Epithelial cell of esophagus (primary cell): ENCODE measurements at regions not wholly inside any gene's neighbourhood (a gene's known extent, or its start where the extent isn't known, plus 50 kb on each side); places are given as distances from the start of the nearest gene placed in this dataset.

ENCODE experiments used
- DNase-seq: peaks from one replicate; pipeline ENCODE4 v3.0.0; 2010; ENCODE audit warnings: low read depth
- H3K4me3 ChIP-seq: 2 replicates; pipeline ENCODE4 v1.5.1; 2011; ENCODE audit warnings: mild to moderate bottlenecking, low read length, control low read depth
- TF ChIP-seq, protein P1 (sequence below): IDR thresholded peaks from 2 replicates; pipeline ENCODE4 v1.5.1; 2011; ENCODE audit warnings: low read depth, mild to moderate bottlenecking, low read length, control low read depth, inconsistent platforms; ENCODE audit not compliant: insufficient read depth; ENCODE audit errors: missing control alignments

- peak; percentile 68 for DNase-seq
- TF ChIP-seq, protein P1, sequence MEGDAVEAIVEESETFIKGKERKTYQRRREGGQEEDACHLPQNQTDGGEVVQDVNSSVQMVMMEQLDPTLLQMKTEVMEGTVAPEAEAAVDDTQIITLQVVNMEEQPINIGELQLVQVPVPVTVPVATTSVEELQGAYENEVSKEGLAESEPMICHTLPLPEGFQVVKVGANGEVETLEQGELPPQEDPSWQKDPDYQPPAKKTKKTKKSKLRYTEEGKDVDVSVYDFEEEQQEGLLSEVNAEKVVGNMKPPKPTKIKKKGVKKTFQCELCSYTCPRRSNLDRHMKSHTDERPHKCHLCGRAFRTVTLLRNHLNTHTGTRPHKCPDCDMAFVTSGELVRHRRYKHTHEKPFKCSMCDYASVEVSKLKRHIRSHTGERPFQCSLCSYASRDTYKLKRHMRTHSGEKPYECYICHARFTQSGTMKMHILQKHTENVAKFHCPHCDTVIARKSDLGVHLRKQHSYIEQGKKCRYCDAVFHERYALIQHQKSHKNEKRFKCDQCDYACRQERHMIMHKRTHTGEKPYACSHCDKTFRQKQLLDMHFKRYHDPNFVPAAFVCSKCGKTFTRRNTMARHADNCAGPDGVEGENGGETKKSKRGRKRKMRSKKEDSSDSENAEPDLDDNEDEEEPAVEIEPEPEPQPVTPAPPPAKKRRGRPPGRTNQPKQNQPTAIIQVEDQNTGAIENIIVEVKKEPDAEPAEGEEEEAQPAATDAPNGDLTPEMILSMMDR: no peak
- H3K4me3 ChIP-seq: no peak overlapping the region
These were observed 268.1 kb downstream of the SOX9 start for GRCh38 chr17:72388765-72389473.

DNA sequence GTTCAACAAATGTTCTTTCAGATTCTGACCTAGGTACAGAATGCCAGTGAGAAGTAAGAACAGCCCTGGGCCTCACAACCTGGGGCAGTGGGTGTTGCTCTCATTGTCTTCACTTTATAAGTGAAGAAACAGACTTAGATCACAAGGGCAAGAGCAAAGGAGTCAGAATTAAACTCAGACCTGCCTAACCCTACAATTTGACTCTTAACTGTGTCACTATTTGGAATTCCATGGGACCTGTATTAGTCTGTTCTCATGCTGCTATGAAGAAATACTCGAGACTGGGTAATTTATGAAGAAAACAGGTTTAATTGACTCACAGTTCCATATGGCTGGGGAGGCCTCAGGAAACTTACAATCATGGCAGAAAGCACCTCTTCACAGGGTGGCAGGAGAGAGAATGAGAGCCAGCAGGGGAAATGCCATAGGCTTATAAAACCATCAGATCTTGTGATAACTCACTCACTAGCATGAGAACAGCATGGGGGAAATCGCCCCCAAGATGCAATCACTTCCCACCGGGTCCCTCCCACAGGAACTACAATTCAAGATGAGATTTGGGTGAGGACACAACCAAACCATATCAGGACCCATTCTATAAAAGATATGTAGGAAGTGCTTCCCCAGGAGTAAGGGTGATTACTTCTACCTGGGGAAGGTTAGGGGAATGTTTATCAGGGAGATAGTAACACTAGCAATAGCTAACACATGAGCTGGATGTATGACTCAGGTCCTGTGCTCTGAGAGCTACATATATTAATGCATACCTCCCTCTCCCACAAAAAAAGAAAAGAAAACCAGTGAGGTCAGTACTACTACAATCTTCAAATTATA, 270.1 kb downstream of the SOX9 start:
- peak; percentile 85 for DNase-seq
- TF ChIP-seq, protein P1: no peak
- no peak overlapping the region for H3K4me3 ChIP-seq

GRCh38 chr17:72392056-72393010, 271.5 kb downstream of the SOX9 start:
- TF ChIP-seq, protein P1: no peak
- no peak overlapping the region for H3K4me3 ChIP-seq
- peak; percentile 41 for DNase-seq

DNA sequence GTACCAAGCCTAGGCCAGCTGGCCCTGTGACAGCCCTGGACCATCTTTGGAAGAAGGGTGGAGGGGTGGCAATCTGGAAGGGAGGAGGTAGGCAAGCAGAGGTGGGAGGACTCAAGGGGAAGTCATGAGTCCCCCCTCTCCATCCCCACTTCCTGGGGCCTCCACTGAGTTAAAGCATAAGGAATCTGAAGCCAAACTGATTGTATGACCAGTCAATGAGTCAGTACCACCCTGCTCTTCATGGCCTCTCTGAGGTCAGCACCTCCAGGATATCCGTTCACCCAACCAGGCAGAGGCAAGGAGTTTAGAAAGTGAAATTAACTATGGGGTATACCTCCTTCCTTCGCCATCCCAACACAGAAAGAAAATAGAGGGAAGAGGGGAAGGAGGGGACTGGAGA, 272.7 kb downstream of the SOX9 start:
- H3K4me3 ChIP-seq: no peak overlapping the region
- DNase-seq: peak; percentile 70
- TF ChIP-seq, protein P1: no peak

DNA sequence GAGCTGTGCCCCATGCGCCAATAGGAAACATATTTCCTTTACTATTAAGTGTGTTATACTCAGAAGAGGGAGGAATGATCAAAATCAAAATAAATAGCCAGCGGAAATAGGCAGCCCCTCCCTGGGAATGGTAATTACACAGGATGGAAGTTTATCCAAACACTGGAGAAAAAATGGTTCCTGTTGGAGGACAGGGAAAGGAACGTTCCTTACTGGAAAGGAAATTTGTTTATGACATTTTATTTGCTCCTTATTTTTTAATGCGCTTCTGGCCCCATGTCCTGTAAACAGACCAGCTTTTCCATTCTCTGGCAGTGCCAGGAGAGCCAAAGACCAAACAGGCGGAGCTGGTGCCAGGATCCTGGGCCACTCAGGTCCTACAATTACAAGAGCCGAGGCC, 273.7 kb downstream of the SOX9 start:
- TF ChIP-seq, protein P1: no peak
- H3K4me3 ChIP-seq: no peak overlapping the region
- DNase-seq: no peak

GRCh38 chr17:72396121-72396520, 275.3 kb downstream of the SOX9 start:
- no peak for DNase-seq
- TF ChIP-seq, protein P1: no peak
- H3K4me3 ChIP-seq: no peak overlapping the region
